ENCODE measurements at regions not wholly inside any gene's neighbourhood (a gene's known extent, or its start where the extent isn't known, plus 50 kb on each side); places are given as distances from the start of the nearest gene placed in this dataset.
"Not testable (repeated sequence)": the region's sequence is repeated elsewhere in the genome, so short reads cannot be mapped to it uniquely, and the experiment has no call there.

- no peak overlapping the region for H3K4me3 ChIP-seq (ENCODE audit: low read depth, low read length)
- TF ChIP-seq, protein P1, sequence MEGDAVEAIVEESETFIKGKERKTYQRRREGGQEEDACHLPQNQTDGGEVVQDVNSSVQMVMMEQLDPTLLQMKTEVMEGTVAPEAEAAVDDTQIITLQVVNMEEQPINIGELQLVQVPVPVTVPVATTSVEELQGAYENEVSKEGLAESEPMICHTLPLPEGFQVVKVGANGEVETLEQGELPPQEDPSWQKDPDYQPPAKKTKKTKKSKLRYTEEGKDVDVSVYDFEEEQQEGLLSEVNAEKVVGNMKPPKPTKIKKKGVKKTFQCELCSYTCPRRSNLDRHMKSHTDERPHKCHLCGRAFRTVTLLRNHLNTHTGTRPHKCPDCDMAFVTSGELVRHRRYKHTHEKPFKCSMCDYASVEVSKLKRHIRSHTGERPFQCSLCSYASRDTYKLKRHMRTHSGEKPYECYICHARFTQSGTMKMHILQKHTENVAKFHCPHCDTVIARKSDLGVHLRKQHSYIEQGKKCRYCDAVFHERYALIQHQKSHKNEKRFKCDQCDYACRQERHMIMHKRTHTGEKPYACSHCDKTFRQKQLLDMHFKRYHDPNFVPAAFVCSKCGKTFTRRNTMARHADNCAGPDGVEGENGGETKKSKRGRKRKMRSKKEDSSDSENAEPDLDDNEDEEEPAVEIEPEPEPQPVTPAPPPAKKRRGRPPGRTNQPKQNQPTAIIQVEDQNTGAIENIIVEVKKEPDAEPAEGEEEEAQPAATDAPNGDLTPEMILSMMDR (IDR thresholded peaks at IDR 0.05; ENCODE audit: low read depth, low read length), result no peak
- H3K9me3 ChIP-seq (ENCODE audit: severe bottlenecking), result no peaks in the 10 kb centered on the region
- H3K27me3 ChIP-seq (ENCODE audit: insufficient read depth, low read depth, severe bottlenecking), result no peaks in the 10 kb centered on the region
- DNase-seq, result no peak
- H3K36me3 ChIP-seq, result no peaks in the 10 kb centered on the region
- H3K27ac ChIP-seq, result no peak overlapping the region
Observed at GRCh38 chr13:84096216-84096615, 213.9 kb upstream of the SLITRK1 start.

GRCh38 chr13:84088996-84089395, 206.7 kb upstream of the SLITRK1 start:
- Histone ChIP-seq H3K9me3 (ENCODE audit: severe bottlenecking) (peaks cover 4% of the 10 kb centered on the region), H3K27ac (no peak overlapping the region), H3K36me3 (no peaks in the 10 kb centered on the region), H3K4me3 (ENCODE audit: low read depth, low read length) (no peak overlapping the region), H3K27me3 (ENCODE audit: insufficient read depth, low read depth, severe bottlenecking) (no peaks in the 10 kb centered on the region)
- TF ChIP-seq, protein P1 (IDR thresholded peaks at IDR 0.05; ENCODE audit: low read depth, low read length), result no peak
- DNase-seq, result no peak

DNA sequence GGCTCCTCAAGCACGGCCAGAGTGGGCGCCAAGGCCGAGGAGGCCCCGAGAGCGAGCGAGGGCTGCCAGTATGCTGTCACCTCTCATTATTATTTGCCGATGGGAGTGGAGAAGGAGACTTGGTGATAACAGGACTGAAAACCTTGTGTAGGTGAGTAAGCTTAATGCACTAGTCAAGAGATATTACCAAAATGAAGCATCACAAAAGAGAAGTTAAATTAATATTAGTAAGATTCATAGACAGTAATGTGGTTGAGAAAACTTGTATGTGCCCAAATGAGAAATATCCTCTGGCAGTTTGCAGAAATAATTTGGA, 204.5 kb upstream of the SLITRK1 start:
- H3K27ac ChIP-seq, result no peak overlapping the region
- H3K9me3 ChIP-seq (ENCODE audit: severe bottlenecking), result peaks cover 4% of the 10 kb centered on the region
- H3K27me3 ChIP-seq (ENCODE audit: insufficient read depth, low read depth, severe bottlenecking), result no peaks in the 10 kb centered on the region
- no peak for DNase-seq
- TF ChIP-seq, protein P1 (IDR thresholded peaks at IDR 0.05; ENCODE audit: low read depth, low read length), result no peak
- H3K36me3 ChIP-seq, result no peaks in the 10 kb centered on the region
- no peak overlapping the region for H3K4me3 ChIP-seq (ENCODE audit: low read depth, low read length)

DNA sequence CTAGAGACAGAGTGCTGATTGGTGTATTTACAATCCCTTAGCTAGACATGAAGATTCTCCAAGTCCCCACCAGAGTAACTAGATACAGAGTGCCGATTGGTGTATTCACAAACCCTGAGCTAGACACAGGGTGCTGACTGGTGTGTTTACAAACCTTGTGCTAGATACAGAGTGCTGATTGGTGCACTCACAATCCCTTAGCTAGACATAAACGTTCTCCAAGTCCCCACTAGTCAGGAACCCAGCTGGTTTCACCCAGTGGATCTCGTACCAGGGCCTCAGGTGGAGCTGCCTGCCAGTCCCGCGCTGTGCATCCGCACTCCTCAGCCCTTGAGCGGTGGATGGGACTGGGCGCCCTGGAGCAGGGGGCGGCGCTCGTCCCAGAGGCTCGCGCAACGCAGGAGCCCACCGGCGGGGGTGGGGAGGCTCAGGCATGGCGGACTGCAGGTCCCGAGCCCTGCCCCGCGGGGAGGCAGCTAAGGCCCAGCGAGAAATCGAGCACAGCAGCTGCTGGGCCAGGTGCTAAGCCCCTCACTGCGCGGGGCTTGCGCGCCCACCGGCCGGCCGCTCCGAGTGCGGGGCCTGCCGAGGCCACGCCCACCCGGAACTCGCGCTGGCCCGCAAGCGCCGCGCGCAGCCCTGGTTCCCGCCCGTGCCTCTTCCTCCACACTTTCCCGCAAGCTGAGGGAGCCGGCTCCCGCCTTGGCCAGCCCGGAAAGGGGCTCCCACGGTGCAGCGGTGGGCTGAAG, 204.0 kb upstream of the SLITRK1 start:
- H3K27me3 ChIP-seq (ENCODE audit: insufficient read depth, low read depth, severe bottlenecking), result not testable (repeated sequence)

DNA sequence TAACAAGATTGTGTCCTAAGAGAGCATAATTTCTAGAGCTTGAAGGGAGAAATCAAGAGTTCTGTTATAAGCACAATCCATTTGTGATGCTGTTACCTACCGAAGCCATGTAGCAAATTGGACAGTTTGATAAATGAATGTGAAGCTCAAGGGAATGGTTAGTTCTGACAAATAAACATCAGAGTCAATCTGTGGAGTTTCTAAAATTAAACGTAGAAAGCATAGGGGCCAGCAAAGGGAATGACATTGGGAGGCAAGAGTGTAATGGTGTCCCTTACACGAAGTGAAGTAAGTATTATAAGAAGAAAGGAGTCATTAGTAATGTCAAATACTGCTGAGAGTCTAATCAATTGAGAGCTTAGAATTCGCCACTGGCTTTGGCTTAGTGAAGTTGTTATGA, 200.2 kb upstream of the SLITRK1 start:
- Histone ChIP-seq H3K4me3 (ENCODE audit: low read depth, low read length) (no peak overlapping the region), H3K36me3 (no peaks in the 10 kb centered on the region), H3K27me3 (ENCODE audit: insufficient read depth, low read depth, severe bottlenecking) (no peaks in the 10 kb centered on the region), H3K9me3 (ENCODE audit: severe bottlenecking) (peaks cover 4% of the 10 kb centered on the region), H3K27ac (no peak overlapping the region)
- TF ChIP-seq, protein P1 (IDR thresholded peaks at IDR 0.05; ENCODE audit: low read depth, low read length), result no peak
- DNase-seq, result no peak

More for the DNA sequence above, 204.0 kb upstream of the SLITRK1 start:
- H3K4me3 ChIP-seq (ENCODE audit: low read depth, low read length); H3K36me3 ChIP-seq; H3K9me3 ChIP-seq (ENCODE audit: severe bottlenecking); H3K27ac ChIP-seq; DNase-seq: not testable (repeated sequence)

- TF ChIP-seq, protein P1 (IDR thresholded peaks at IDR 0.05; ENCODE audit: low read depth, low read length), result no peak
- Histone ChIP-seq H3K4me3 (ENCODE audit: low read depth, low read length) (no peak overlapping the region), H3K27ac (no peak overlapping the region), H3K36me3 (no peaks in the 10 kb centered on the region), H3K27me3 (ENCODE audit: insufficient read depth, low read depth, severe bottlenecking) (no peaks in the 10 kb centered on the region), H3K9me3 (ENCODE audit: severe bottlenecking) (no peaks in the 10 kb centered on the region)
- no peak for DNase-seq
Observed at GRCh38 chr13:84080748-84081530, 198.7 kb upstream of the SLITRK1 start.
